HEK293T (cell line): ENCODE measurements at regions not wholly inside any gene's neighbourhood (a gene's known extent, or its start where the extent isn't known, plus 50 kb on each side); places are given as distances from the start of the nearest gene placed in this dataset.

Experiments used
- CTCF ChIA-PET: fragments of 350-600 bp; formaldehyde crosslinking; extraction: SDS; loops from one replicate; lab custom pipeline; 2021; ENCODE audit warnings: antibody characterized with exemption, inconsistent platforms; lab: Yijun Ruan, JAX
- POLR2A ChIA-PET: fragments of 350-600 bp; formaldehyde crosslinking; extraction: SDS; loops from one replicate; lab custom pipeline; 2020; ENCODE audit warnings: antibody characterized with exemption, inconsistent platforms; lab: Yijun Ruan, JAX
- DNase-seq: peaks from one replicate; pipeline ENCODE4 v3.0.0; 2012; ENCODE audit warnings: mixed read lengths; ENCODE audit errors: extremely low spot score
- ARNT ChIP-seq: fragments of 450-650 bp; IDR thresholded peaks from 2 replicates; pipeline ENCODE4 v1.6.1; 2017; ENCODE audit warnings: mild to moderate bottlenecking
- BHLHE40 ChIP-seq: fragments of 450-650 bp; IDR thresholded peaks from 2 replicates; pipeline ENCODE4 v1.6.1; 2016; ENCODE audit warnings: mild to moderate bottlenecking, moderate library complexity, borderline replicate concordance
- CTBP1 ChIP-seq: fragments of 450-650 bp; IDR thresholded peaks from 2 replicates; pipeline ENCODE4 v1.6.1; 2016; ENCODE audit warnings: borderline replicate concordance
- ELF4 ChIP-seq: fragments of 450-650 bp; IDR thresholded peaks from 2 replicates; pipeline ENCODE4 v1.6.1; 2017; ENCODE audit warnings: antibody characterized with exemption
- FOXA1 ChIP-seq: fragments of 450-650 bp; IDR thresholded peaks from 2 replicates; pipeline ENCODE4 v1.6.1; 2016; ENCODE audit warnings: mild to moderate bottlenecking
- FOXK2 ChIP-seq: fragments of 450-650 bp; IDR thresholded peaks from 2 replicates; pipeline ENCODE4 v1.6.1; 2016; ENCODE audit warnings: mild to moderate bottlenecking
- FOXM1 ChIP-seq: fragments of 450-650 bp; IDR thresholded peaks from 2 replicates; pipeline ENCODE4 v1.6.1; 2017; ENCODE audit warnings: mild to moderate bottlenecking, borderline replicate concordance
- HDGF ChIP-seq: fragments of 450-650 bp; IDR thresholded peaks from 2 replicates; pipeline ENCODE4 v1.6.1; 2017; ENCODE audit warnings: antibody characterized with exemption, borderline replicate concordance
- L3MBTL2 ChIP-seq: fragments of 450-650 bp; conservative IDR thresholded peaks from 2 replicates; pipeline ENCODE4 v1.6.1; 2016; ENCODE audit warnings: mild to moderate bottlenecking
- LEF1 ChIP-seq: fragments of 450-650 bp; IDR thresholded peaks from 2 replicates; pipeline ENCODE4 v1.6.1; 2017; ENCODE audit warnings: mild to moderate bottlenecking, borderline replicate concordance
- NFRKB ChIP-seq: fragments of 450-650 bp; IDR thresholded peaks from 2 replicates; pipeline ENCODE4 v1.6.1; 2016; ENCODE audit warnings: mild to moderate bottlenecking, moderate library complexity
- PKNOX1 ChIP-seq: fragments of 450-650 bp; IDR thresholded peaks from 2 replicates; pipeline ENCODE4 v1.6.1; 2016
- SP1 ChIP-seq: fragments of 450-650 bp; IDR thresholded peaks from 2 replicates; pipeline ENCODE4 v1.6.1; 2017
- SUZ12 ChIP-seq: fragments of 450-650 bp; IDR thresholded peaks from 2 replicates; pipeline ENCODE4 v1.6.1; 2016; ENCODE audit warnings: mild to moderate bottlenecking
- TARDBP ChIP-seq: fragments of 450-650 bp; IDR thresholded peaks from 2 replicates; pipeline ENCODE4 v1.6.1; 2016
- ZNF384 ChIP-seq: fragments of 450-650 bp; IDR thresholded peaks from 2 replicates; pipeline ENCODE4 v1.6.1; 2016

- CTCF ChIA-PET: no interaction called here
- TF ChIP-seq L3MBTL2: no peak
- TF ChIP-seq CTBP1: no peak
- no peak for TF ChIP-seq LEF1
- TF ChIP-seq FOXM1: no peak
- no peak for TF ChIP-seq SUZ12
- TF ChIP-seq FOXA1: no peak
- TF ChIP-seq FOXK2: no peak
- no peak for TF ChIP-seq BHLHE40
- TF ChIP-seq SP1: no peak
- TF ChIP-seq PKNOX1: no peak
- no peak for TF ChIP-seq TARDBP
- no peak for TF ChIP-seq HDGF
- no peak for TF ChIP-seq ELF4
- no peak for TF ChIP-seq NFRKB
- TF ChIP-seq ARNT: no peak
- TF ChIP-seq ZNF384: no peak
- POLR2A ChIA-PET: no interaction called here
- no peak for DNase-seq
Observed at GRCh38 chr12:73623421-73623820, 914.2 kb upstream of the ATXN7L3B start.

- no peak for TF ChIP-seq SP1
- TF ChIP-seq L3MBTL2: no peak
- TF ChIP-seq ZNF384: no peak
- TF ChIP-seq ELF4: no peak
- TF ChIP-seq FOXM1: no peak
- no peak for TF ChIP-seq FOXA1
- TF ChIP-seq SUZ12: no peak
- TF ChIP-seq CTBP1: no peak
- no peak for TF ChIP-seq BHLHE40
- TF ChIP-seq PKNOX1: no peak
- TF ChIP-seq HDGF: no peak
- no peak for TF ChIP-seq FOXK2
- TF ChIP-seq LEF1: no peak
- no peak for TF ChIP-seq TARDBP
- TF ChIP-seq ARNT: no peak
- DNase-seq: no peak
- ChIA-PET CTCF (no interaction called here), POLR2A (no interaction called here)
Observed at GRCh38 chr12:73625226-73625625, 912.4 kb upstream of the ATXN7L3B start.

GRCh38 chr12:73629171-73629570 is 908.5 kb upstream of the ATXN7L3B start:
- no peak for DNase-seq
- POLR2A ChIA-PET: no interaction called here
- no peak for TF ChIP-seq NFRKB
- no peak for TF ChIP-seq ARNT
- no peak for TF ChIP-seq ZNF384
- TF ChIP-seq SUZ12: no peak
- TF ChIP-seq TARDBP: no peak
- TF ChIP-seq ELF4: no peak
- no peak for TF ChIP-seq FOXK2
- TF ChIP-seq HDGF: no peak
- no peak for TF ChIP-seq L3MBTL2
- no peak for TF ChIP-seq PKNOX1
- CTCF ChIA-PET: no interaction called here

GRCh38 chr12:73629893-73630831 is 907.5 kb upstream of the ATXN7L3B start:
- DNase-seq: no peak
- TF ChIP-seq FOXM1 (no peak), ZNF384 (no peak), ELF4 (no peak), PKNOX1 (no peak), CTBP1 (no peak), SUZ12 (no peak), FOXK2 (no peak), TARDBP (no peak), BHLHE40 (no peak), ARNT (no peak), LEF1 (no peak), L3MBTL2 (no peak), HDGF (no peak), SP1 (no peak), NFRKB (no peak), FOXA1 (no peak)
- ChIA-PET POLR2A (no interaction called here), CTCF (no interaction called here)

GRCh38 chr12:73632191-73632590 is 905.4 kb upstream of the ATXN7L3B start:
- TF ChIP-seq CTBP1 (no peak), BHLHE40 (no peak), LEF1 (no peak), PKNOX1 (no peak), FOXM1 (no peak), NFRKB (no peak)
- CTCF ChIA-PET: no interaction called here
- POLR2A ChIA-PET: no interaction called here
- no peak for DNase-seq
